Tibial nerve (tissue), 3 donors: ENCODE measurements at regions not wholly inside any gene's neighbourhood (a gene's known extent, or its start where the extent isn't known, plus 50 kb on each side); places are given as distances from the start of the nearest gene placed in this dataset.

ENCODE experiments used
- CTCF ChIP-seq, 5 experiments: fragments of 200-600 bp in 3 of 5; fragments of 450-650 bp in 2 of 5; sonication (generic) in 3 of 5; IDR thresholded peaks; one replicate each; pipeline ENCODE4 v1.5.1; 2016 to 2019; ENCODE audit warnings: antibody characterized with exemption in 5 of 5, mild to moderate bottlenecking in 3 of 5, moderate library complexity in 2 of 5
- POLR2A ChIP-seq, 2 donors: fragments of 450-650 bp; IDR thresholded peaks; one replicate each; pipeline ENCODE4 v1.6.1; 2017; ENCODE audit warnings: antibody characterized with exemption in 2 of 2, mild to moderate bottlenecking in 2 of 2, moderate library complexity in 2 of 2

GRCh38 chr13:111413407-111414187, 93.2 kb downstream of the TEX29 start:
- TF ChIP-seq CTCF (IDR thresholded peaks at IDR 0.05) = no peak
- no peak for TF ChIP-seq POLR2A (IDR thresholded peaks at IDR 0.05)
